ENCODE measurements at regions not wholly inside any gene's neighbourhood (a gene's known extent, or its start where the extent isn't known, plus 50 kb on each side); places are given as distances from the start of the nearest gene placed in this dataset.

- TF ChIP-seq, protein P1, sequence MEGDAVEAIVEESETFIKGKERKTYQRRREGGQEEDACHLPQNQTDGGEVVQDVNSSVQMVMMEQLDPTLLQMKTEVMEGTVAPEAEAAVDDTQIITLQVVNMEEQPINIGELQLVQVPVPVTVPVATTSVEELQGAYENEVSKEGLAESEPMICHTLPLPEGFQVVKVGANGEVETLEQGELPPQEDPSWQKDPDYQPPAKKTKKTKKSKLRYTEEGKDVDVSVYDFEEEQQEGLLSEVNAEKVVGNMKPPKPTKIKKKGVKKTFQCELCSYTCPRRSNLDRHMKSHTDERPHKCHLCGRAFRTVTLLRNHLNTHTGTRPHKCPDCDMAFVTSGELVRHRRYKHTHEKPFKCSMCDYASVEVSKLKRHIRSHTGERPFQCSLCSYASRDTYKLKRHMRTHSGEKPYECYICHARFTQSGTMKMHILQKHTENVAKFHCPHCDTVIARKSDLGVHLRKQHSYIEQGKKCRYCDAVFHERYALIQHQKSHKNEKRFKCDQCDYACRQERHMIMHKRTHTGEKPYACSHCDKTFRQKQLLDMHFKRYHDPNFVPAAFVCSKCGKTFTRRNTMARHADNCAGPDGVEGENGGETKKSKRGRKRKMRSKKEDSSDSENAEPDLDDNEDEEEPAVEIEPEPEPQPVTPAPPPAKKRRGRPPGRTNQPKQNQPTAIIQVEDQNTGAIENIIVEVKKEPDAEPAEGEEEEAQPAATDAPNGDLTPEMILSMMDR (IDR thresholded peaks at IDR 0.05): no peak
- TF ChIP-seq POLR2A (IDR thresholded peaks at IDR 0.05): no peak
These were observed 244.4 kb upstream of the VRK2 start for GRCh38 chr2:57802243-57802642.
